C4-2B (cell line): ENCODE measurements at regions not wholly inside any gene's neighbourhood (a gene's known extent, or its start where the extent isn't known, plus 50 kb on each side); places are given as distances from the start of the nearest gene placed in this dataset.

Experiments
- CTCF ChIP-seq: fragments of 450-650 bp; conservative IDR thresholded peaks from 2 replicates; pipeline ENCODE4 v1.5.1; 2017; ENCODE audit warnings: mild to moderate bottlenecking
- ZFX ChIP-seq: fragments of 450-650 bp; IDR thresholded peaks from 2 replicates; pipeline ENCODE4 v1.6.1; 2017

- TF ChIP-seq CTCF (no peak), ZFX (no peak)
Measured at GRCh38 chr13:67577361-67577760, 347.2 kb upstream of the PCDH9 start.
